ENCODE measurements at regions not wholly inside any gene's neighbourhood (a gene's known extent, or its start where the extent isn't known, plus 50 kb on each side); places are given as distances from the start of the nearest gene placed in this dataset.

DNA sequence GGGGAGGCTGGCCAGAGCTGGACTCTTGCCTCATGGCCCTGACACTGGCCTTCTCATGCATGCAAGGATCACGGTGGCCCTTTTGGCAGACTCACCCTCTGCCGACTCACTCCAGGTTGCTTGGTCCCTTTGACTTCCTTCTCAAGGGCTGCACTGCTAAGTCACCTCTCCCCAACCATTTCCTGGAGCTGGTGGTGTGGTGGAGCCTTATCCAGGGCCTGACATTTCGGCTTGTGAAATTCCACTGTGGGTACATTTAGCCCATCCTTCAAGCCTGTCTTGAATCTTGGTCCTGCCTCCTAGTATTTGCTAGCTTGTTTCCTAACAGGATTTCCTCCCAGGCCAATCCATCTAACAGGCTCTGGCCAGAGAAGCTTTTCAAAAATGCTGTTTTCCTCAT, 52.6 kb upstream of the JUN start:
- no peak for DNase-seq (ENCODE audit: low read depth)
- H3K27me3 ChIP-seq (ENCODE audit: control insufficient read depth, insufficient read depth, low read length), result no peaks in the 10 kb centered on the region
- H3K4me3 ChIP-seq (ENCODE audit: low read depth, low read length), result no peak overlapping the region
- no peaks in the 10 kb centered on the region for H3K36me3 ChIP-seq (ENCODE audit: control insufficient read depth, insufficient read depth, low read length)
- TF ChIP-seq, protein P1, sequence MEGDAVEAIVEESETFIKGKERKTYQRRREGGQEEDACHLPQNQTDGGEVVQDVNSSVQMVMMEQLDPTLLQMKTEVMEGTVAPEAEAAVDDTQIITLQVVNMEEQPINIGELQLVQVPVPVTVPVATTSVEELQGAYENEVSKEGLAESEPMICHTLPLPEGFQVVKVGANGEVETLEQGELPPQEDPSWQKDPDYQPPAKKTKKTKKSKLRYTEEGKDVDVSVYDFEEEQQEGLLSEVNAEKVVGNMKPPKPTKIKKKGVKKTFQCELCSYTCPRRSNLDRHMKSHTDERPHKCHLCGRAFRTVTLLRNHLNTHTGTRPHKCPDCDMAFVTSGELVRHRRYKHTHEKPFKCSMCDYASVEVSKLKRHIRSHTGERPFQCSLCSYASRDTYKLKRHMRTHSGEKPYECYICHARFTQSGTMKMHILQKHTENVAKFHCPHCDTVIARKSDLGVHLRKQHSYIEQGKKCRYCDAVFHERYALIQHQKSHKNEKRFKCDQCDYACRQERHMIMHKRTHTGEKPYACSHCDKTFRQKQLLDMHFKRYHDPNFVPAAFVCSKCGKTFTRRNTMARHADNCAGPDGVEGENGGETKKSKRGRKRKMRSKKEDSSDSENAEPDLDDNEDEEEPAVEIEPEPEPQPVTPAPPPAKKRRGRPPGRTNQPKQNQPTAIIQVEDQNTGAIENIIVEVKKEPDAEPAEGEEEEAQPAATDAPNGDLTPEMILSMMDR (IDR thresholded peaks at IDR 0.05; ENCODE audit: insufficient read depth, low read length, poor library complexity, severe bottlenecking), result no peak

DNA sequence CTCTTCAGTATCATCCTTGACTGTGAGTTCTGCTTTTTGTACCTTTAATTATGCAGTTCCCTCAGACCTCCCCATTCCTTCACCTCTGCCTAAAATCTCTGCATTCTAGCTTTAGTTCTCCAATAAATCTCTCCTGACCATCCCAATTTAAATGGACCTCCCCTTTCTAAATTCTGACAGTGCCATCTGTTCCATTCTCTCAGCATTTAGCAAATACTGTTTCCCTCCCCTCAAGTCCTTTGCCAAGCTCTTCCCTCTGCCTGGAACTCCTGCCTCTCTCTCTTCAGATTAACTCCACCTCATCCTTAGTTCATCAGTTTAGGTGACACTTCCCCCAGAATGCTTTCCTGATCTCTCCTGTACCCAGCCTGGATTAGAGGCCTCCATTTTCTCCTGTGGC, 54.0 kb upstream of the JUN start:
- no peak overlapping the region for H3K4me3 ChIP-seq (ENCODE audit: low read depth, low read length)
- no peaks in the 10 kb centered on the region for H3K36me3 ChIP-seq (ENCODE audit: control insufficient read depth, insufficient read depth, low read length)
- no peaks in the 10 kb centered on the region for H3K27me3 ChIP-seq (ENCODE audit: control insufficient read depth, insufficient read depth, low read length)
- TF ChIP-seq, protein P1 (IDR thresholded peaks at IDR 0.05; ENCODE audit: insufficient read depth, low read length, poor library complexity, severe bottlenecking), result no peak
- no peak for DNase-seq (ENCODE audit: low read depth)

DNA sequence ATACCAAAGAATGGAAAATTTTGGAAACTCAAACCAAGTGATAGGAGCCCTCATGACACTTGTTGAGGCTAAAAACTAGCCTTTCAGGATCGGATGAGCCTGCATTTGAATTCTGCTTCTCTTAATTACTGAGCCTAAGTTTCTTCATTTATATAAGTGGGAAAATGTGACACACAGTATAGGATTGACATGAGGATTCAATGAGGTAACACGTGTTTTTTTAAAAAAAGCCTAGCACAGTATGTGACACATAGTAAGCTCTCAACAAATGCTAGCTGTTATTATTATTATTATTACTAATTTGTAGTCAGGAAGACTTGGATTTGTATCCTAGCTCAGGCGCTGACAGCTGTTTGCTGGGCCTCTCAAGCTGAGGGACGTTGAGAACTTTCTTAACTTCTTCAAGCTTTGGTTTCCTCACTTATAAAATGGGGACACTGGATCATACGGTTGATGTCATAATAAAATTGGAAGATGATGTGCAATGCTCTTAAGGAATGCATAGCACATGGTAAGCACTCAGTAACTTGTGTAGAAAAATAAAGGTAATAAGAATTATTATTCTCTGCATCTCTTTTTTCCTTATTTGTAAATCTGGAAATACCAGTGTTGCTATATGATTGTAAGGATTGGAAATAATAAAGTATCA, 55.4 kb upstream of the JUN start:
- Histone ChIP-seq H3K4me3 (ENCODE audit: low read depth, low read length) (no peak overlapping the region), H3K36me3 (ENCODE audit: control insufficient read depth, insufficient read depth, low read length) (no peaks in the 10 kb centered on the region), H3K27me3 (ENCODE audit: control insufficient read depth, insufficient read depth, low read length) (no peaks in the 10 kb centered on the region)
- TF ChIP-seq, protein P1 (IDR thresholded peaks at IDR 0.05; ENCODE audit: insufficient read depth, low read length, poor library complexity, severe bottlenecking), result no peak
- no peak for DNase-seq (ENCODE audit: low read depth)

DNA sequence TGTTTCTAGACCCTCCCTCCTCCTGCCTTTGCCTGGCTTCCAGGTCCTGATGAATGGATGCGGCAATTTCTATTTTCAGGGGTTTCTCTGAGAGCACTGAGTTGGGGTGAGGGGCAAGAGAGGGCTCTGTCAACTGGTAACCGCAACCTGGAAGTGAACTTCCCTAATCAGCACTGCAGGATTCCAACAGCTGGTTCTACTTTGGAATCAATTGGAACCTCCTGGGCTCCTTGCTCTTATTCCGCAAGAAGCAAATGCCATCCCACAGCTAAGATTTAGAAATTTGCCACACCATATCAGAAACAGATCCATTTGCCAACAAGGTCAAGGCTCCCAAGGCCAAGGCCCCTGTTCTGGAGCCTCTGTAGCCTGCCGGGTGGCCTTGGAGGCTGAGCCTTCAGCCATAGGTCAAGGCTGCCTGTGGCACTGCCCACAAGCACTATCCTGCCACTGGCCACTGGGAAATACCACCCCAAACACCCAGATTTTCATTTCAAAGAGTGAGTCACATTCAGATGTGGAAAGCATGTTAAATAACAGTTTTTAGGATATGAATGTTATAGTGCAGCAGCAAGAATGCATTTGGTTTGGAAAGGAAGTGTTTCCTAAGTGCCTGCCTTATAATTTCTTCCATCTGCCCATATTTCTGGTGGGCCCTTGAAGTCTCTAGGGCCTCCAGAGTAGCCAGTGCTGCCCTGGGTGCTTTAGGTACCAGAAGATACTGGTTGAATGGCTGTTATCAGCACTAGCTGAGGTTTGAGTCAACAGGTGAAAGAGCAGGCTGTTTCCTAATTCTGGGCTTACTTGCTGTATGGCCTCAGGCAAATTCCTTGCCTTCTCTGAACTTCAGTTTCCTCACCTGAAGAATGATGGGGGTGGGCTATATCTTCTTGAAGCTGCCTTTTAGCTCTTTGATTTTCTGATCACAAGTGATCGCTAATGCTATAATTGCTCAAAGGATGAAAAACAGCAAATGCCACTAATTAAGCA, 56.3 kb upstream of the JUN start:
- DNase-seq (ENCODE audit: low read depth), result no peak
- TF ChIP-seq, protein P1 (IDR thresholded peaks at IDR 0.05; ENCODE audit: insufficient read depth, low read length, poor library complexity, severe bottlenecking), result no peak
- Histone ChIP-seq H3K36me3 (ENCODE audit: control insufficient read depth, insufficient read depth, low read length) (no peaks in the 10 kb centered on the region), H3K27me3 (ENCODE audit: control insufficient read depth, insufficient read depth, low read length) (no peaks in the 10 kb centered on the region), H3K4me3 (ENCODE audit: low read depth, low read length) (no peak overlapping the region)

DNA sequence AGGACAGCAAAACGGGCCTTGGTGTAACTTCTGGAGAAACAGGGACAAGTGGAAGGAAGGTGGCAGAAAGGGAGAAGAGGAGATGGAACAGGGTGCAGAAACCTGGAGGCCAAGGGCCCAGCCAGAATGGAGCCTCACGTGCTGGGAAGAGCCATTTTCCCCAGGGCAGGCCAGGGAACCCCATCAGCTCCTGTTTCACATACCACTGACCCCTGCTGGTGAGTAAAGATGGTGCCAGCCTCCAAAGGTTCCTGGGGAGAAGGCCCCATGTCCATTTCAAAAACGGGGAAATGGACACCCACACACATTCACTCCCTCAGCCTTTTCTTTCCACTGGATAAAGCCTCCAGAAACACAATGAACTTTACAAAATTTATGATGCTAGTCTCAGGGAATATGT, 57.6 kb upstream of the JUN start:
- DNase-seq (ENCODE audit: low read depth), result no peak
- TF ChIP-seq, protein P1 (IDR thresholded peaks at IDR 0.05; ENCODE audit: insufficient read depth, low read length, poor library complexity, severe bottlenecking), result peak; percentile 34
- Histone ChIP-seq H3K36me3 (ENCODE audit: control insufficient read depth, insufficient read depth, low read length) (no peaks in the 10 kb centered on the region), H3K4me3 (ENCODE audit: low read depth, low read length) (no peak overlapping the region), H3K27me3 (ENCODE audit: control insufficient read depth, insufficient read depth, low read length) (no peaks in the 10 kb centered on the region)

Measured in kidney epithelial cell (primary cell).